Neutrophil (primary cell): ENCODE measurements at regions not wholly inside any gene's neighbourhood (a gene's known extent, or its start where the extent isn't known, plus 50 kb on each side); places are given as distances from the start of the nearest gene placed in this dataset.

Experiments
- H3K27ac ChIP-seq: fragments of 200-600 bp; sonication (generic); 2 replicates; pipeline ENCODE4 v1.5.1; 2016; ENCODE audit warnings: mild to moderate bottlenecking, moderate library complexity
- H3K27me3 ChIP-seq: fragments of 200-600 bp; sonication (generic); 2 replicates; pipeline ENCODE4 v1.6.0; 2016; ENCODE audit warnings: mild to moderate bottlenecking
- H3K36me3 ChIP-seq: fragments of 200-600 bp; sonication (generic); 2 replicates; pipeline ENCODE4 v1.5.1; 2017
- H3K4me1 ChIP-seq, 2 experiments: fragments of 200-600 bp in 1 of 2; sonication (generic) in 1 of 2; 1 replicate in 1 of 2; 2 replicates in 1 of 2; pipeline versions ENCODE4 v1.5.1 to v1.6.1; 2013 to 2016; ENCODE audit warnings: low read depth in 1 of 2, low read length in 1 of 2, mild to moderate bottlenecking in 1 of 2, moderate library complexity in 1 of 2; ENCODE audit not compliant: control insufficient read depth in 1 of 2, insufficient read depth in 1 of 2
- H3K4me3 ChIP-seq, 2 experiments: fragments of 200-600 bp in 1 of 2; sonication (generic) in 1 of 2; 1 replicate in 1 of 2; 2 replicates in 1 of 2; pipeline ENCODE4 v1.5.1; 2013 to 2016; ENCODE audit warnings: low read depth in 1 of 2, low read length in 1 of 2, mild to moderate bottlenecking in 1 of 2, moderate library complexity in 1 of 2
- H3K9me3 ChIP-seq: fragments of 200-600 bp; sonication (generic); 2 replicates; pipeline ENCODE4 v1.5.1; 2016
- TF ChIP-seq, protein P1 (sequence below): fragments of 200-600 bp; sonication (generic); IDR thresholded peaks from 2 replicates; pipeline ENCODE4 v1.5.1; 2016; ENCODE audit warnings: antibody characterized with exemption

DNA sequence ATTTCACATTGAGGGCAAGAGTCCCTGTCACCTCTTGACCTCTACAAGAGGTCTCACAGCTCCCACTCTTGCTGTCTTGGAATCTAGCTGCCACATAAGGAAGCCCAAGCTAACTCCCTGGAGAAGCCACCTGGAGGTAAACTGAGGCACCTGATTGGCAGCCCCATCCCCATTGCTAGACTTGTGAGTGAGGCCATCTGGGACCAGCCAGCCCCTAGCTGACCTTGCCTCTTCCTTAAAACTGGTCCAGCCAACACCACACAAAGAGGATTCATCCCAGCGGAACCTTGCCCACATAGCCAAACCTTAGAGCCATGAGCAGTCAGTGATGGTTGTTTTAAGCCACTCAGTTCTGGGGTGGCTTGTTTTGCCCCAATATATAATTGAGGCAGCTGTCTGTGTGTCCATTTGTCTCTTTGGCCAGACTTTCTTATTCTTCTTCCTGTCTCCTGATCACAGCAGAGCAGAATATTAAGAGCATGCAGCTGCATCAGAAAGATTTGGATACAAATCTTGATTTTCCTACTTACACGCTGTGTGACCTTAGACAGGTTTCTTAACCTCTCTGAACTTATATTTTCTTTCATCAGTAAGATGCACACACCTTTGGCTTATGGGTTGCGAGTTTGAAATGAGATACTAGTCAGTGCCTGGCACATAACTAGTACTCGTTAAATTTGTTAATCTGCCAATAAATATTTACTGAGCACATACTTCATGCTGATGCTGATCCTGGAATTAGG is 74.3 kb upstream of the TP53I11 start:
- Histone ChIP-seq H3K27ac (no peak overlapping the region), H3K9me3 (no peaks in the 10 kb centered on the region), H3K36me3 (no peaks in the 10 kb centered on the region), H3K27me3 (peaks cover 8% of the 10 kb centered on the region), H3K4me3 (no peak overlapping the region), H3K4me1 (peaks cover 3 to 7% of the 10 kb centered on the region in 2 experiments)
- TF ChIP-seq, protein P1, sequence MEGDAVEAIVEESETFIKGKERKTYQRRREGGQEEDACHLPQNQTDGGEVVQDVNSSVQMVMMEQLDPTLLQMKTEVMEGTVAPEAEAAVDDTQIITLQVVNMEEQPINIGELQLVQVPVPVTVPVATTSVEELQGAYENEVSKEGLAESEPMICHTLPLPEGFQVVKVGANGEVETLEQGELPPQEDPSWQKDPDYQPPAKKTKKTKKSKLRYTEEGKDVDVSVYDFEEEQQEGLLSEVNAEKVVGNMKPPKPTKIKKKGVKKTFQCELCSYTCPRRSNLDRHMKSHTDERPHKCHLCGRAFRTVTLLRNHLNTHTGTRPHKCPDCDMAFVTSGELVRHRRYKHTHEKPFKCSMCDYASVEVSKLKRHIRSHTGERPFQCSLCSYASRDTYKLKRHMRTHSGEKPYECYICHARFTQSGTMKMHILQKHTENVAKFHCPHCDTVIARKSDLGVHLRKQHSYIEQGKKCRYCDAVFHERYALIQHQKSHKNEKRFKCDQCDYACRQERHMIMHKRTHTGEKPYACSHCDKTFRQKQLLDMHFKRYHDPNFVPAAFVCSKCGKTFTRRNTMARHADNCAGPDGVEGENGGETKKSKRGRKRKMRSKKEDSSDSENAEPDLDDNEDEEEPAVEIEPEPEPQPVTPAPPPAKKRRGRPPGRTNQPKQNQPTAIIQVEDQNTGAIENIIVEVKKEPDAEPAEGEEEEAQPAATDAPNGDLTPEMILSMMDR = no peak

GRCh38 chr11:45025716-45026492 is 75.2 kb upstream of the TP53I11 start:
- Histone ChIP-seq H3K4me1 (peaks cover 3 to 6% of the 10 kb centered on the region in 2 experiments), H3K27ac (peak overlapping the region; percentile 11), H3K9me3 (no peaks in the 10 kb centered on the region), H3K4me3 (no peak overlapping the region), H3K27me3 (peaks cover 8% of the 10 kb centered on the region), H3K36me3 (no peaks in the 10 kb centered on the region)
- TF ChIP-seq, protein P1 = no peak

DNA sequence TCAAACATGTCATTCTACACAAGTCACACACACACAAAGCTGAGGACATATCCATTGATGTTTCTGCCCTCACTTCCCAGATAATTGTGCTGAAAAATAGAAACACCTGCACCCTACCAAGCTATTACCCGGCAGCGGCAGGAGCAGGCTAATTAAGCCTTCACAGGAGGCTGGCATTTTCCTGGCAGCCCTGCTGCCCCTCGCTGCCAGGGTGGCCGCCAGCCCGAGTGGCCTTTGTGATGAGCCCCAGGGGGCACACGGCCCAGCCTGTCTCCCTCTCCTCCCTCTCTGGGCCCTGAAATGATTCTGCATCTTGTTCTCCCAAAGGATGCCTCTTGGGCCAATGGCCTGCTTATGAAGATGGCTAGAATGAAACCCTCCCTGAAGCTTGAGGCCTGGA is 76.2 kb upstream of the TP53I11 start:
- no peaks in the 10 kb centered on the region for H3K4me1 ChIP-seq
- H3K4me3 ChIP-seq = no peak overlapping the region
- peaks cover 8% of the 10 kb centered on the region for H3K27me3 ChIP-seq
- H3K36me3 ChIP-seq = no peaks in the 10 kb centered on the region
- no peak overlapping the region for H3K27ac ChIP-seq
- H3K9me3 ChIP-seq = no peaks in the 10 kb centered on the region
- TF ChIP-seq, protein P1 = no peak

GRCh38 chr11:45027312-45027711 is 76.6 kb upstream of the TP53I11 start:
- Histone ChIP-seq H3K27me3 (peaks cover 8% of the 10 kb centered on the region), H3K9me3 (no peaks in the 10 kb centered on the region), H3K4me3 (no peak overlapping the region), H3K36me3 (no peaks in the 10 kb centered on the region), H3K27ac (no peak overlapping the region), H3K4me1 (peaks cover 5% of the 10 kb centered on the region in 2 experiments)
- TF ChIP-seq, protein P1 = no peak

DNA sequence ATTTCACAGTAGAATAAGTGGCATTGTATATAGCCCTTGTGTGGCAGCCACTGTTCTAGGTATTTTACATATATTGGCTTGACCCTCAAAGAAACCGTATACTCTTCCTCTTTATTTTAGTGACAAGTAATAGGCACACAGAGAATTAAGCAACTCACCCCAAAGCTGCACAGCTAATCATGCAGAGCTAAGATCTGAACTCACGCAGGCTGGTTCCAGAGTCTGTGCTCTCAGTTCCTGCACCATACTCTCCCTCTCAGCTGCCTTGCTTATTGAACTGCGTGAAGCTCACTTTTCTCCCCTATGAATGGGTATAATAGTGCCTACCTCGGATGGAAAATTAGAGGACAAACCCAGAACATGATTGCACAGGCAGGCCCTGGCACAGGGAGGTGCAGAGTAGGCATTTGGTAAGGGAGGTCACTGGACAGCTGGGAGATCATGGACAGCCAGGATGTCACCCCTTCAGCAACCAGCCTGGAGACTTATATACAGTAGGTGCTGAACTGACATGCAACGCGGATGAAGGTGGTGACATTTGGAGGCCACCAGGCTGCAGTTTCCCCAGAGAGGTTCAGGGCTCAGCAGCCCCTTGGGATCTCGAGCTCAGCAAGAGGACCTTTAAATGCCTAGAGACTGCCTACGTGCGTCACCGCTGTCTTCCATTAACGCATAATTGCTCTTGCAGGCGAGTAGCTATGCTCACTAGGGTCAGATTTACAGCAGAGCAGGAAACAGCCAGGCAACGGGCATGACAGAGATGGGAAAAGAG is 78.4 kb upstream of the TP53I11 start:
- Histone ChIP-seq H3K36me3 (no peaks in the 10 kb centered on the region), H3K27ac (no peak overlapping the region), H3K27me3 (peaks cover 8% of the 10 kb centered on the region), H3K4me3 (no peak overlapping the region), H3K9me3 (no peaks in the 10 kb centered on the region), H3K4me1 (peaks cover 7 to 8% of the 10 kb centered on the region in 2 experiments)
- TF ChIP-seq, protein P1 = no peak
